SIG-M5 (cell line): ENCODE measurements at regions not wholly inside any gene's neighbourhood (a gene's known extent, or its start where the extent isn't known, plus 50 kb on each side); places are given as distances from the start of the nearest gene placed in this dataset.
"Not testable (repeated sequence)": the region's sequence is repeated elsewhere in the genome, so short reads cannot be mapped to it uniquely, and the experiment has no call there.

Source experiments
- DNase-seq: peaks from one replicate; lab custom pipeline; 2025; lab: John Stamatoyannopoulos, UW

DNA sequence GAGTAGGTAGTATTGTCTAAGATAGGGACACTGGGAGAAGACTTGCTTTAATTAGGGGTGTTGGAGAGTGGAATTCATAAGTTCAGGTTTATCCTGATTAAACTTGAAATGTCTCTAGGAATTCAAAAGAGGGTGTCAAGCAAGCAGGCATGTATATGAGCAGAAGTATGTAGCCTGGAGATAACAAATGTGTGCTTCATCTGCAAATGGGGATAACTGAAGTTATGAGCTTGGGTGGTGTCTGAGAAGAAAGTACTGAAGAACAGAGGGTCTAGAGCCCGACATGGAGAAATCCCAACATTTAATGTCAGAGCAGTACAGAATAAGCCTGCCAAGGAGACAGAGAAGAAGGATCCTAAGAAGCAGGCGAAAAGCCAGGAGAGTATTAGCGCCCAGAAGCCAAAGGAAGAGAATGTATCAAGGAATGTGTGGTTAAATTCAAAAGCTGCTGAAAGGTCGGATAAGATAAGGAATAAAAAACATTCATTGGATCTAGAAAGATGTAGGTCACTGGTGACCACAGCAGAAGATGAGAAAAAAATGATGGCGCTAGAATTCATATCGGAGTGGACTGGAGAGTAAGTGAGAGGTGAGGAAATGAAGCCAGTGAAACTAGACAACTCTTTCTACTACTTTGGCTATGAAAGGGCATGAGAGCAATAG, 401.5 kb upstream of the PIK3R1 start:
- DNase-seq: no peak

DNA sequence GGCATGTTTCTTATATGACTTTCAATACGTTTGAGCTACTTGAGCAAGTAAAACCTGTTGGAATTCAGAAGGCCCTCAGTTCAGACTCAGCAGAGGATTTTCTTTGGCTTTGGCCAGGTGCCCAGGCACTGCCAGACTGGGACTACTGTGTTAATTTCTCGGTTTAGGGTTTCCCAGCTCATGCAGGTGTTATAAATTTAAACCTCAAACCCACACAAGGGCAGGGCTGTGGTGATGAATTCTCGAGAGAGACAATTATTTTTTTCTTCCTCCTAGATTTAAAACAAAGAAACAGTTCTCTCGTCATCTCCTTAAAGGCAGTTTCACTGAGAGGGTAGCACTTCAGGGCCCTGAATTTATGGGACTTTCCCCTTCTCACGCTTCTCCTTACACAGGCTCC, 406.0 kb upstream of the PIK3R1 start:
- DNase-seq: no peak

GRCh38 chr5:67808340-67808739, 407.2 kb upstream of the PIK3R1 start:
- DNase-seq: no peak

DNA sequence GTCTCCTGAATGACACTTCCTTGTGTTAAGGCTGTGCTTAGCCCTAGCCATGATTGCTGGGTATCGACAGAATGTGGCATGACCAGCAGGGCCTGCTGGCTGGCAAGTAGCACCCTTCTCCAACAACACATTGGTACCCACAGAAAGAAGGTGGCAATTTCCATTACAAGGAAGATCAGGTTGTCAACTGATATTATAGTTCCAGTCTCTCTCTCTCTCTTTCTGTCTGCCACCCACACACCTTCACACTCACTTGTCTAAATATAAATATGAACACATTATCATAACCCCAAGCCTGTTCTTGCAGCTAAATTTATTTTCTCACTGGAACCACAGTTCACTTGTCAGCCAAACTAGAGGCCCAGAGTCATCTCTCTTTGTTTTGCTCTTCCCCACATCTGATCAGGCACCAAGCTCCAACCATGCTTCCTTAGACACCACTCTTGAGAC, 408.1 kb upstream of the PIK3R1 start:
- DNase-seq: no peak

- DNase-seq: no peak
These were observed 408.7 kb upstream of the PIK3R1 start for GRCh38 chr5:67806654-67807438.

GRCh38 chr5:67805666-67806348, 409.7 kb upstream of the PIK3R1 start:
- DNase-seq: no peak

DNA sequence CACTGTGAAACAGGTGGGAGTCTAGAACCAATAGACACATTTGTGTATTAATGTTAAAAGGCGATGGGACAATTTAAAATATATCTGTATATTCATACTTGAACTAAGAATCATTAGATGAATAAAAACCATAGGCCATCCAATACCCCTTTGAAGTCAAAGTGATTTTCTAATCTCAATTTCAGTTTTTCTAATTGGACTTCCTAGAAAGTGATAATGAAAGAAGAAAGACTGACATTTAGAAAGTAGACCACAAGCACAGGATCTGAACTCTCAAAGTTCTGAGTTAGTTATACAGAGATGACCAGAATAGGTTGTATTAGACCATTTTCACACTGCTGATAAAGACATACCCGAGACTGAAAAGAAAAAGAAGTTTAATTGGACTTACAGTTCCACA, 412.8 kb upstream of the PIK3R1 start:
- DNase-seq: no peak

DNA sequence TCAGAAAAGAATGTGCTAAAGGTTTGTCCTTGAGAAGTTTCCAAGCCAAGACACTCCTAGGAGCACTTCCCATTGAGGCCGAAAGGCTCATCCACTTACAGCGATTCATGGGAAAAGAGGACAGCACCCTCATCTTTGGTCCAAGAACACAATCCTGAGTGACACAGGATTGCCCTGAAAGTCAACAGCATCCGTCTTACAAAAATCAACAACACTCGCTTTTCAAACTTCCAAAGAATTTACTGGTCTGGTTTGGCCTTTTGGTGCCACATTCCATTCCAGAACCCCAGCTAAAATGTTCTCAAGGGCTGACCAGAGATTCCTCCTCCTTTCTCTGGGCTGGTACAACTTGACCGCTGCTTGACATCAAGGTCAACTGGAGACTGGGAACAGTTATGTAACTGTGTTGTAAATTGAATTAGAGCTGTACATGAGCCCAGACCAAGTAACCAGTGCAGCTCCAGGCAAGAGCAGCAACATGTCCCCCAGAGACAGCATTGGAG, 415.8 kb upstream of the PIK3R1 start:
- DNase-seq: no peak

- DNase-seq: not testable (repeated sequence)
These were observed 417.1 kb upstream of the PIK3R1 start for GRCh38 chr5:67798470-67798869.

DNA sequence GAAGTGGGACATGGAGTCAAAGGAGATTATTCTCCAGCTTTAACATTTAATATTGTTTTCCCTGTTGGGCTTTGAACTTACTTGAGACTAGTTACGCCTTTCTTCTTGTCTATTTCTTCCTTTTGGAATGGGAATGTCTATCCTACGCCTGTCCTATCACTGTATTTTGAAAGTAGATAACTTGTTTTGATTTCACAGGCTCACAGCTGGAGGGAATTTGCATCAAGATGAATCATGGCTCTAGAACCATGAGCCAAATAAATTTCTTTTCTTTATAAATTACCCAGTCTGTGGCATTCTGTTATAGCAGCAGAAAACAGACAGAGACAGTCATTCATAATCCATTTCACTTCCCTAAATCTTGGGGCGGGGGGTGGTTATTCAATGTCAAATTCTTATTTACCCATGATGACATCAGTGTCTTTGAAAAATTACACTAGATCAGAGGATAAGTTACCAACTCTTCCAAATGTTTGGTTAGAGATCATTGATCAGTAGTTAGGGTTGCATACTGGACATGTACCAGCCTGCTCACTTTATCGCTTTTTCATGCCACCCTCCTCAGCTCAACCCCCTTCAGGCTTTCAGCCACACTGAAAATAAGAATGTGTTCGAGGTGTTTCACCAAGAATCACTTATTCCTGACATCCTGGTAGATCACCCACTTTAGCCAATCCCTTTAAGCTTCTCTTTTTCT, 419.6 kb upstream of the PIK3R1 start:
- DNase-seq: no peak

GRCh38 chr5:67793966-67794365, 421.6 kb upstream of the PIK3R1 start:
- no peak for DNase-seq

DNA sequence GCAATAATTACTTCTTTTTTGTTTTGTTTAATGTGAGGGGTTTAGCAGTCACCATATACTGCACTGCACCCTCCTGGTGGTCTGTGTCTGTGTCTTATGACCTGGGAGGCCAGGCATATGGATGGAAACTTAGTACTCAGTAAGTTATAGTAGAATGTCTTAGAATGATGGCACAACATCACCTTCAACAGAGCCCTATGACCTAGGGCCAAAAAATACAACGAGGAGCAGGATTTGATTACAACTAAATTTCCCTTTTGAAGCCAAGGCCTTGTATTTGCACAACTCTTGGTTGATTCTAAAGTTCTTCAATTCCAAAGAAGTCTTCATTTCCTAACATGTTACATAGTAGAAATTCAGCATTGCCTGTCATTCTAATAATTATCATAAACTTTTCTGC, 422.1 kb upstream of the PIK3R1 start:
- no peak for DNase-seq

DNA sequence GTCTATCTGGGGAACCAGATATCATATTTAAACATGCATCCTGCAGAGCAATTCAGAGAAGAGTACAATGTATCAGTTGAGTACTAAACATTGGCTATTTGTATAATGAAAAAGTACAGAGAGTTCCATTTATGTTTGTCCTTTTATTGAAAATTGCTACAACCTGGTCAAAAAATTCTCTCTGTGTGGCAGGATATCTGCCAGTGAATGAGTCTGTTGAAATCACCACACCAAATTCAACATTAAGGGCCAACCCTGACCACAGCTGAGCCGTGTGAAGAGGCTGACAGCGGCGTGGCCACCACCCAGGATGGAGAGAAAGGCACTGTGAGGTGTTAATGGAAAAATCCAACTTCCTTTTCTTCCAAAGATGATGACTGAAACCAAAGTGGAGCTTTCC, 422.7 kb upstream of the PIK3R1 start:
- DNase-seq: no peak

DNA sequence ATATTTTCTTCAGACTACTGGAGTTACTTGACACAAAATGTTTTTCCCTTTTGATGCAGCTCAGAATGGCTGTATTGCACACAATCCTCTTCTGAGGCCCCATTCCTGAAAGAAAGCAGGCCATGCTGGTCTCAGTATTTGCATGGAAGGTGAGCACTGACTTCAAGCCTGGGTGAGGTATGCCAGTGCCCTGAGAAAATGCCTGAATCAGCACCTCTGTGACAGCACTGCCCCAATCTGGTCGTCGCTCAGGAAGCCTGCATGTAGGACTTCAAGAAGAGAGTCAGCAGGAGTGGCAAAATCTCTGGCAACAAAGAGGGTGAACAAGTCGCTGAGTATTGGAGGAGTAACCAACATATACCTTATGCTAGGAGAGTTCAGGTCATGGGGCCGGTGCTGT, 425.2 kb upstream of the PIK3R1 start:
- DNase-seq: no peak

DNA sequence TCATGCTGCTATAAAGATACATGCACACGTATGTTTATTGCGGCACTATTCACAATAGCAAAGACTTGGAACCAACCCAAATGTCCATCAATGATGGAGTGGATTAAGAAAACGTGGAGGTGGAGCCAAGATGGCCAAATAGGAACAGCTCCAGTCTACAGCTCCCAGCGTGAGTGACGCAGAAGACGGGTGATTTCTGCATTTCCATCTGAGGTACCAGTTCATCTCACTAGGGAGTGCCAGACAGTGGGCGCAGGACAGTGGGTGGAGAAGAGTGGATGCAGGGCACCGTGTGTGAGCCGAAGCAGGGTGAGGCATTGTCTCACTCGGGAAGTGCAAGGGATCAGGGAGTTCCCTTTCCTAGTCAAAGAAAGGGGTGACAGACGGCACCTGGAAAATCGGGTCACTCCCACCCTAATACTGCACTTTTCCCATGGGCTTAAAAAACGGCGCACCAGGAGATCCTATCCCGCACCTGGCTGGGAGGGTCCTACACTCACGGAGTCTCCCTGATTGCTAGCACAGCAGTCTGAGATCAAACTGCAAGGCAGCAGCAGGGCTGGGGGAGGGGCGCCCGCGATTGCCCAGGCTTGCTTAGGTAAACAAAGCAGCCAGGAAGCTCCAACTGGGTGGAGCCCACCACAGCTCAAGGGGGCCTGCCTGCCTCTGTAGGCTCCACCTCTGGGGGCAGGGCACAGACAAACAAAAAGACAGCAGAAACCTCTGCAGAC, 435.5 kb upstream of the PIK3R1 start:
- DNase-seq: not testable (repeated sequence)

DNA sequence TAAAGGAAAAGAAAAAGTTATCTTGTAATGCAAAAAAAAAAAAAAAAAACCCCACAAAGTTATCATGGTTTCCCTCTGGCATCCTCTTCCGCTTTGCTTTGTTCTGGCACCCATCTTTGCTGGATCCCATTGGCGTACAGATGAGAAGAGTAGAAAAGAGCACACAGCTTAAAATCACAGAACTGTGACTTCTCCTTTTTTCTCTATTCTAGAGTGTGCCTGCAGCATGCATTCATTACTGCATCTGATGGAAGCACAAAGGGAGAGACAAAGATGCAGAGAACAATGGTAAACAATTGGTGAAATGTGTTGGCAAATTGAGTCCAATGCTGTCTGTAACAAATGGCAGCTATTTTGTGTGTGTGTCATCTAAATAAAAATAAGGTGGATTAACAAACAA, 440.8 kb upstream of the PIK3R1 start:
- no peak for DNase-seq

DNA sequence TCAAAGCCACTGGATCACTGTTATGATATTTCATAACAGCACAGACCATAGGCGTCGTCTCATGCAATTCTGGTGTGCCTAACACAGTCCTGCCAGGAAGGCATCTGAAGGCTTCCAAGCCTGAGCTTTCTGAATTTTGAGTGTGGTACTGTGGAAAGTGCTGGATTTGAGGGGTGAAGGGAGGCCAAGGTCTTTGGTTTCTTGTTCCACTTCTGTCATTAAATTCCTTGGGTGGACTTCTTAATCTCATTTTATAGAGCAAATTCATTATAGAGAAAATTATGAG, 441.3 kb upstream of the PIK3R1 start:
- no peak for DNase-seq

DNA sequence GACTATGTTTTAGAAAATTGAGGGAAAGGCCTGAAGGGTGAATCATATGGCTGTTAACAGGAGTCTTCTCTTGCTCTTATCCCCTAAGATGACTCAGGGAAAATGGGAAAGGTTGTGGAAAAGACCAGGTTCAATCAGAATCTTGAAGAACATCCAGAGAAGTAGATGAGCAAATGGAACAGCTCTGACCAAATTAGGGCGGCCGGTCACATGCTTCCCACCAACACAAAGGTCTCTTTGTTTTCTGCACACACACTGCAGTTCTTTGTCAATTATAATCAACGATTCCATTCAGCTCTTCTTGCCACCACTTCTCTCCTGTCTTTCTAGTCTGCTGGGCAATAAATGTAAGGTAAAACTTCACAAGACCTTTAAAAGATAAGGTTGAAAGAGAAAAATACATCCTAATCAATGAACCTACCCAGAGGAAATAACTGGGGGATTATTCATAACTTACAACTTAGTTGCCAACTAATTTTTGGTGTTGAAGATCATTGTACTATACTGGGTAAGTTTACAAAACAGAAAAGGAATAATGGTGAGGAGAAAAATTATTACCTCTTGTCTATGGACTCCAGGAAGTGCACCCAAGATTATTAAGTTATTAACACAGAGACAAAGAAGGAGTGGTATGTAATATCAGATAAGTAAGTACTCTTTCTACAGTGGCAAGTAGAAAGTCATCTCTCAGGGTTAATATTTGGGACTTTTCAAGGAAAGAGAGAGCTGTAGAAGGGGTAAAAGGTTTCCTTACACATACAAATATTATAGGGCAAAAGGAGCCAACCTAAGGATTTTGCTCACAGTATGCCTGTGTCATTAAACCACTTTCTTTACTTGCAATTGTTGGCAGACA, 441.9 kb upstream of the PIK3R1 start:
- DNase-seq: no peak

GRCh38 chr5:67771791-67772190, 443.8 kb upstream of the PIK3R1 start:
- no peak for DNase-seq

DNA sequence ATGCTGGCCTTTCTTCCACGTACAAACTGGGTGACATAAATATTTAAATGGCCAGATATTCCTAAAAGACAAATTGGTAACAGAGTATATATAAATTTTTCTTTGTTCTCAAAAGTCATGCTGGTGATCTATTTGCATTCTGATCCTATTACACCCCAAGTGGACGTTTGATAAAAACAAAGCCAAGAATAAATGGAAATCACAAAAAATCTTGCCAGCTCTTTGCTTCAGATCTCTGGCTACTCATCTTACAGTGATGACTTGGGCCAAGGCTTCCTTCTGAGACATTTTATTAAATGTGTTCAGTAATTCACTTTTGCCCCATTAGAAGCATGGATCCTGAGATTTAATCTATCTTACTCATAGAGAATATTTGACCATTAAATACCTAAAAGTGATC, 444.3 kb upstream of the PIK3R1 start:
- DNase-seq: no peak
